ENCODE measurements at regions not wholly inside any gene's neighbourhood (a gene's known extent, or its start where the extent isn't known, plus 50 kb on each side); places are given as distances from the start of the nearest gene placed in this dataset.

GRCh38 chr4:41388080-41388479 is 131.4 kb downstream of the UCHL1 start:
- TF ChIP-seq CTCF (conservative IDR thresholded peaks at IDR 0.05; ENCODE audit: low read depth, low read length) (no peak), USF2 (IDR thresholded peaks at IDR 0.05; ENCODE audit: low read depth, low read length) (no peak), BHLHE40 (IDR thresholded peaks at IDR 0.05; ENCODE audit: low read depth, low read length) (no peak), MAFK (IDR thresholded peaks at IDR 0.05; ENCODE audit: low read depth, low read length) (no peak), MXI1 (IDR thresholded peaks at IDR 0.05; ENCODE audit: borderline replicate concordance, low read depth, low read length) (no peak), CEBPB (IDR thresholded peaks at IDR 0.05; ENCODE audit: low read depth, low read length) (no peak), MAZ (IDR thresholded peaks at IDR 0.05; ENCODE audit: borderline replicate concordance, low read depth, low read length) (no peak)

Measured in IMR-90 (cell line).